Activated naive CD4-positive, alpha-beta T cell treated with anti-CD3 and anti-CD28 coated beads for 36 hours (primary cell): ENCODE measurements at regions not wholly inside any gene's neighbourhood (a gene's known extent, or its start where the extent isn't known, plus 50 kb on each side); places are given as distances from the start of the nearest gene placed in this dataset.

ENCODE experiments used
- CTCF ChIA-PET: fragments of 350-600 bp; sonication (Branson Sonifier 250); formaldehyde crosslinking; loops from one replicate; lab custom pipeline; 2021; ENCODE audit warnings: antibody characterized with exemption; lab: Charles Lee
- DNase-seq: peaks from one replicate; pipeline ENCODE4 v3.0.0-alpha.2; 2020
- H3K27ac Mint-ChIP-seq: one replicate; pipeline ENCODE4 v1.8.0; 2021; ENCODE audit warnings: mild to moderate bottlenecking, mixed read lengths
- H3K27me3 Mint-ChIP-seq: one replicate; pipeline ENCODE4 v1.8.0; 2021; ENCODE audit warnings: low read depth, mixed read lengths
- H3K36me3 Mint-ChIP-seq: one replicate; pipeline ENCODE4 v1.8.0; 2021; ENCODE audit warnings: low read depth, mixed read lengths
- H3K4me1 Mint-ChIP-seq: one replicate; pipeline ENCODE4 v1.8.0; 2021; ENCODE audit warnings: low read depth, mixed read lengths
- H3K4me3 Mint-ChIP-seq: one replicate; pipeline ENCODE4 v1.8.0; 2021; ENCODE audit warnings: mild to moderate bottlenecking, moderate library complexity, mixed read lengths
- H3K9me3 Mint-ChIP-seq: one replicate; pipeline ENCODE4 v1.8.0; 2021; ENCODE audit warnings: mixed read lengths
- intact Hi-C: fragments of 100-400 bp; cut with micrococcal nuclease; formaldehyde crosslinking; loops from one replicate; pipeline ENCODE4 v1.15.1; 2023

DNA sequence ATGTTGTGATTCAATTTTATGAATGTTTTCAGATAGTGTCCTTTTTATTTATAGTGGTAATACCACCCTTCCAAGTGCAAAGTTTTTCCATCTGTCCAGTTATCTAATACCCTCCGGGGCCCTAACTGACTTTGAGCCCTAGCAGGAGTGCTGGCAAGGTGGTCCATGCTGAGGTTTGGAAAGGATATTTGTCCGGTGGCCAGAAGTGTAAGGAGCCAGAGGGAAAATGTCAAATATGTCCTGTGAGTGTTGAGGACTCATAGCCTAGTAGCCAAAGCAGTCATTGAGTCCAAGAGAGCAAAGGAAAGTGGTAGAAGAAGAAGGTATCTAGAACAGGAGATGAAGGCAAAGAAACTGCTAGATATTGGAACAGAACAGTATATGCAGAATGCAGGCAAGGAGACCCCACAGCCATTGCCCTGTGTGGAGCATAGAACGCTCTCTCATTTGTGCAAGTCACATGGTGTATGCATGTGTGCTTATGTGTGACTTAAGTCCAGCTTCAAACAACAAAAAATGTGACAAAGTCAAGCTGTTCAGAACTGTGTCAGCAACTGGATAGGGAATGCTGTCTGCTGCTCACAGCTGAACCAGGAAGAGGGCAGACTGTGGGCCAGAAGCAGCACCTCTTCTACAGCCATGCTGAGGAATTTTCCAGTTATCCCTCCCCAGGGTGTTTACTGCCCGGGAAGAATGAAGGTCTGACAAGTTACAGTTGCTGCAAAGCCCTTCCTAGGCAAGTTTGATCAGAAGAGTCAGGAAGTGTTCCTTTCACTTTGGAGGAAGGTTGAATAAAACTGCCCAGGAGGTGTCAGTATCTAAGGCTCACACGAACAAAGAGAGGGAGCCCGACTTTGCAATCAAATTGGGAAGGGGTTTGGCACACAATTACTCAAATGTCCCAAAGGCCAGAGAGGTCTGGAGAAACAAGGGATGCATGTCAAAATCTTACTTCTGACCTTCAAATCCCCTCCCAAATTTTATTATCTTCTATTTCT is 463.3 kb upstream of the DMAC1 start:
- no peaks in the 10 kb centered on the region for H3K27me3 Mint-ChIP-seq
- no peaks in the 10 kb centered on the region for H3K4me1 Mint-ChIP-seq
- H3K27ac Mint-ChIP-seq, result no peak overlapping the region
- no peak for DNase-seq
- H3K4me3 Mint-ChIP-seq, result no peak overlapping the region
- no peaks in the 10 kb centered on the region for H3K9me3 Mint-ChIP-seq
- CTCF ChIA-PET, result interaction anchor here (0.6 kb wide), 1 partner anchor 22 kb away, joined by 4 read pairs; no protein-coding TSS in a partner anchor
- no peaks in the 10 kb centered on the region for H3K36me3 Mint-ChIP-seq
- intact Hi-C loops, result no loop called here

DNA sequence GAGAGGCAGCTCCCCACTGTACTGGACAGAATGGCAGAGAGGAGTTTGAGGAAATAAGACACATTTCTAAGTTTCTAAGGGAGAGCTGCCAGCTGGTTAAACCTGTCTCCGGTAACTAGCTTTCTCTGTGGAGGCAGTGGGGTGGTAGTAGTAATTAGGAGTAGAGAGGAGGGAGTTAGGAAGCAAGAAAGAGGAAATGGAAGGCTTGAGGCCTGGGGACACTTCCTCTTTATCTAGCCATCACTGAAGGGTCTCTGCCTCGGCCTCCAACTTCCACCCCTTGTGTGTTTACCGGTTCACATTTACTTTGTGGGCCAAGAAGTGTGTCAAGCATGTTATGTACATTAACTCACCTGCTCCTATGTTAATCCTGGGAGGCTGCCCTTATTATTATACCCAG is 462.2 kb upstream of the DMAC1 start:
- Mint-ChIP-seq H3K9me3 (no peaks in the 10 kb centered on the region), H3K27me3 (no peaks in the 10 kb centered on the region), H3K4me3 (no peak overlapping the region), H3K27ac (no peak overlapping the region), H3K36me3 (no peaks in the 10 kb centered on the region), H3K4me1 (no peaks in the 10 kb centered on the region)
- CTCF ChIA-PET, result interaction anchor here (0.6 kb wide), 1 partner anchor 21 kb away, joined by 4 read pairs; no protein-coding TSS in a partner anchor
- intact Hi-C loops, result no loop called here
- DNase-seq, result no peak

DNA sequence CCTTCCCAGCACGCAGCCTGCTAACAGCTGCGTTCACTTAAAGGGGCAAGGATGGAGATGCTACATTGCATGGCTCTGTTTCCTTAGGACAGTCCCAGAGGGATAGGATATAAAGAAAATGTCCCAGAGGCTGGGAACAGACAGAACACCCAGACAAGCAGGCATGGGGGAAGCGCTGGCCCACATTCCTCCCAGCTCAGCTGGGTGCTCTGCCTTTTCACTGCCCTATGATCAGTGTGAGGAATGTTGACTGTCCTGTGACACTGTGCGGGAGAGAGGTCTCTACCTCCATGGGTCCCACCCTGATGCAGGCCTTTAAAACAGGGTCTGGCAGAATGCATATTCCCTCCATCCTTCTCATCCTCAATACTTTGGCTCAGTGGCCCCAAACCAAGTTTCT is 459.4 kb upstream of the DMAC1 start:
- CTCF ChIA-PET, result no interaction called here
- H3K27me3 Mint-ChIP-seq, result peaks cover 2% of the 10 kb centered on the region
- no peaks in the 10 kb centered on the region for H3K4me1 Mint-ChIP-seq

DNA sequence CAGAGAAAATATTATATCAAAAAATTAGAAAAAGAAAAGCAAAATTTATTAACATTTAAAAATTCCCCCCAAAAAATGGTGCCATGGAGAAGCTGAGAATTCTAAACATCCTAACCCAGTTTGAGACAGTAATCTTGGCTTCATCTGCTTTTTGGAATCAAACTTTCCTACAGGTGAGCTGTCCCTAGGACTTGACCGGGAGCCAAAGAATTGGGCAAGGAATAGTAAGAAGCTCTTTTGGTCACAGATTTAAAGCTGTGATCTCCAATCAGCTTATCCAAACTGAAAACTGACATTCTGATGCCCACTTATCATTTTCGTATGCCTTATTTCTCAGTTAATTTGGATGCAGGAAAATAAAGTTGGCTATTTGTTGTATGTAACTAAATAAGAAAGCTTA is 457.3 kb upstream of the DMAC1 start:
- H3K4me1 Mint-ChIP-seq, result no peaks in the 10 kb centered on the region
- no peak overlapping the region for H3K4me3 Mint-ChIP-seq
- H3K27ac Mint-ChIP-seq, result no peak overlapping the region
- intact Hi-C loops, result no loop called here
- peaks cover 2% of the 10 kb centered on the region for H3K27me3 Mint-ChIP-seq
- CTCF ChIA-PET, result no interaction called here
- no peak for DNase-seq
- no peaks in the 10 kb centered on the region for H3K36me3 Mint-ChIP-seq
- no peaks in the 10 kb centered on the region for H3K9me3 Mint-ChIP-seq

More for the DNA sequence above, 459.4 kb upstream of the DMAC1 start:
- no peak for DNase-seq
- intact Hi-C loops, result no loop called here
- Mint-ChIP-seq H3K27ac (no peak overlapping the region), H3K36me3 (no peaks in the 10 kb centered on the region), H3K9me3 (no peaks in the 10 kb centered on the region), H3K4me3 (no peak overlapping the region)

DNA sequence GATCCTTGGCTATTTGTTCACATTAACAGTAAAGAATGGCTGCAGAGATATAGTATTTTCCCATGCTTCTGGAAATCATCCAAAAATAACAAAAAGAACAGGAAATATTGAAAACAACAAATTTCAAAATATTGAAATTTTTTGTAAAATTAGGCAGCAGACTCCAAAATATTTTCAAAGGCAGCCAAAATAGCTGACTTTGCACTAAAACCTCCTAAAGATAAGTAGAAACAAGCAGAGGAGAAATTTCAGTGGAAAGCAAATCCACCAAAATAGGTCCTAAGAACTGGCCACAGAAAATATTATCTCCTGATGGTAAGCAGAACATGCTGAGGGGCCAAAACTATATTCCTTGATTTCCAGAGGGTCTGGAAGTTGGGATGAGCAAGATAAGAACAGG is 456.3 kb upstream of the DMAC1 start:
- Mint-ChIP-seq H3K4me1 (no peaks in the 10 kb centered on the region), H3K27ac (no peak overlapping the region), H3K27me3 (peaks cover 2% of the 10 kb centered on the region), H3K36me3 (no peaks in the 10 kb centered on the region), H3K9me3 (no peaks in the 10 kb centered on the region), H3K4me3 (no peak overlapping the region)
- DNase-seq, result no peak
- CTCF ChIA-PET, result no interaction called here
- intact Hi-C loops, result no loop called here

DNA sequence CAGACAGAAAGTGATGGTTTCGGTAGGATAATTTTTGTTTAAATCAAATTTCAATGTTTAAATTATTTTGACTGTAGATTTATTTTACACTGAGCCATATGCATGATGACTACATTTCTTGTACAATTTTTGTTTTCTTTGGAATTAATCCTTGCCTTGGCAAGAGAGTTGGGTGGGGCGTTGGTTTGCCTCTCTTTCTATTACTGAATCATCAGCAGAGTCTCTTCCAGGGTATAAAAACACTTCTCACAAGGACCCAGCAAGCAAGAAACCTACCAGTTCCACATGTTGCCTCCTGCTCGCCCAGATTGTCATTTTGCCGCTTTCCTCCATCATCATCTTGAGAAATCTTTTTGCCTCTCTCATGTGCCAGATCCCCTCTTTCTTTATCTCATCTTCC is 455.0 kb upstream of the DMAC1 start:
- no peak overlapping the region for H3K27ac Mint-ChIP-seq
- CTCF ChIA-PET, result interaction anchor here (0.6 kb wide), 1 partner anchor 46 kb away, joined by 5 read pairs; no protein-coding TSS in a partner anchor
- intact Hi-C loops, result no loop called here
- no peak for DNase-seq
- H3K27me3 Mint-ChIP-seq, result peaks cover 2% of the 10 kb centered on the region
- H3K36me3 Mint-ChIP-seq, result no peaks in the 10 kb centered on the region
- H3K9me3 Mint-ChIP-seq, result no peaks in the 10 kb centered on the region
- no peak overlapping the region for H3K4me3 Mint-ChIP-seq
- H3K4me1 Mint-ChIP-seq, result no peaks in the 10 kb centered on the region

DNA sequence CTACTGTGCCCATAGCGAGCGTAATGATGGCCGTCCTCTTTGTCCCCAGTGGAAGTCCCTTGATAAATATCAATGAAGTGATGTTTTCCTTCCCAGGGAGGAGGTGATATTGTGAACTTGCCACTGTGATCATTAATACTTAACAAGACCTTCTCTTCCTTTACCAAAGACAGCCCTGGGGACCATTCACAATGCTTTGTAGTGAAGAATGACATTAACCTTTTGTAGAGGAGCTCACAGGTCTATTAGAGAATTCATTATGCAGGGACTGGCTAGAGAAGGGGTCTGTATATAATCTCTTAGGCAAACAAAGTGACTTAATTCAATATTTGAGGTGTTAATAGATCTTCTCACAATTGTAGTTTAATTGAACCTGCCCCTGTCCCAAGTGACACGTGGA is 452.9 kb upstream of the DMAC1 start:
- H3K27ac Mint-ChIP-seq, result no peak overlapping the region
- no peak for DNase-seq
- H3K4me1 Mint-ChIP-seq, result no peaks in the 10 kb centered on the region
- peaks cover 4% of the 10 kb centered on the region for H3K27me3 Mint-ChIP-seq
- H3K4me3 Mint-ChIP-seq, result no peak overlapping the region
- CTCF ChIA-PET, result no interaction called here
- intact Hi-C loops, result no loop called here
- H3K9me3 Mint-ChIP-seq, result no peaks in the 10 kb centered on the region
- no peaks in the 10 kb centered on the region for H3K36me3 Mint-ChIP-seq

DNA sequence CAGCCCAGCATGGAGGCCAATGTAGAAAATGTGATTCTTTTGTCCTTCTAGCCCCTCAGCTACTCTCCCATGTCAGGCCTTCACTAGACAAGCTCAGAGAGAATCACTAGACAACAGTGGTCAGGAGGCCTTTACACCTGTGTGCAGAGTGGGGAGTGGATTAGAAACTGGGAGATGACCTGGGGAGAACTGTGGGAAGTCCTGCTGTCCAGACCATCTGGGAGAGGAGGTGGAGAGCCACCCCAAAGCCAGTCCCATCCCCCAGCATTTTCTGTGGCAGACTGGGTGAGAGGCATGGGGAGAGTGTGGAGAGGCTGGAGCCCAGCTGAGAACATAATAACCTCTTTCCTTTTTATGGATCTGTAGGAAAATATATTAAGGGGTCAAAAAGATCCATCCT is 452.0 kb upstream of the DMAC1 start:
- Mint-ChIP-seq H3K9me3 (no peaks in the 10 kb centered on the region), H3K27me3 (peaks cover 4% of the 10 kb centered on the region), H3K4me3 (no peak overlapping the region), H3K36me3 (no peaks in the 10 kb centered on the region), H3K27ac (no peak overlapping the region), H3K4me1 (no peaks in the 10 kb centered on the region)
- no peak for DNase-seq
- intact Hi-C loops, result no loop called here
- CTCF ChIA-PET, result no interaction called here

DNA sequence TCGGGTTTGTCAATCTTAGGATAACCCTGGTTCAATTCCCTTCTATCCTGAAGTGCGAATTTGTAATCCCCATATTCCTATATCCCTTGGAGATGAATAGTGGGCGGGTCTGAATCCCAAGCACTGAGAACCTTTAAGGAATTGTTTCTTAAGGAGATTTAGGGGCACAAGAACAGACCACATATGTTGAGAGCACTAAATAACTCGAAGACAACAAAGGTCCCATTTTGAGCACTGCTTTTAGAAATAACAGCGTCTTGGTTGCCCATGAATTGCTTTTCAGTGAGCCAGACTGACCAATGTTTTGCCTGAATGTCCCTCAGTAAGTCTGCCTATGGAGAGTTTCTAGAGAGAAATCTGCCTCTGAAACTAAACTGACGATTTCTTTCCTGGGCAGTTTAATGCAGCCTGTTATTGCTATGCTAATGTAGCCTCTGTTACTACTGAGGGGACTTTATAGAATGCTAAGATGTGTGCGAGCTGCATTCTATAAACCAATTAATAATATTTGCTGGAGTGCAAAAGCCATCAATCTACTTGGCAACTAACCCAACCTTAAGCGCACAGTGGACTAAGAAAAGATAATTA is 445.0 kb upstream of the DMAC1 start:
- intact Hi-C loops, result no loop called here
- CTCF ChIA-PET, result interaction anchor here (0.6 kb wide), 1 partner anchor 262 kb away, joined by 4 read pairs; no protein-coding TSS in a partner anchor
- no peaks in the 10 kb centered on the region for H3K4me1 Mint-ChIP-seq
- H3K27me3 Mint-ChIP-seq, result peaks cover 4% of the 10 kb centered on the region
- no peaks in the 10 kb centered on the region for H3K36me3 Mint-ChIP-seq
- H3K9me3 Mint-ChIP-seq, result no peaks in the 10 kb centered on the region
- DNase-seq, result no peak
- no peak overlapping the region for H3K4me3 Mint-ChIP-seq
- H3K27ac Mint-ChIP-seq, result no peak overlapping the region

DNA sequence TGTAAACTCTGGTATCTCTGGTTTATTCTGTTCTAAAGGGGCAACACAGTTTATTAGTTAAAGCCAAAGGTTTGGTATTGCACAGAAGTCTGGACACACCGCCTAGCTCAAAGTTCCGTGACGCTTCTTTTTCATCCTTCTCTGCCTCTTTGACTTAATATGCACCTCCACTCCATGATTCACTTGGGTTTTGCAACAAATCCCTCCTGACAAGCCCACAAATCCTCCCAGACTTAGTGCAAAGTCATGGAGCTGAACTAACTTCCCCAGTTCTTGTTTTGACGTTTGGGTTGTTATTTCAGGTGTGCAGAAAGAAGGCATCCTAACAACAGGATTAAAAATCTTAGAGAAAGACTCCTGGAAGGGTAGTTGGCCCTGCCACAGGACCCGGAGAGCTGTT is 441.6 kb upstream of the DMAC1 start:
- intact Hi-C loops, result no loop called here
- Mint-ChIP-seq H3K4me3 (no peak overlapping the region), H3K27ac (no peak overlapping the region), H3K27me3 (peaks cover 1% of the 10 kb centered on the region), H3K9me3 (no peaks in the 10 kb centered on the region), H3K36me3 (no peaks in the 10 kb centered on the region), H3K4me1 (no peaks in the 10 kb centered on the region)
- DNase-seq, result no peak
- CTCF ChIA-PET, result interaction anchor here (0.6 to 1.4 kb wide), 3 partner anchors 15 to 186 kb away, joined by 3 to 4 read pairs (median 4); no protein-coding TSS in a partner anchor

DNA sequence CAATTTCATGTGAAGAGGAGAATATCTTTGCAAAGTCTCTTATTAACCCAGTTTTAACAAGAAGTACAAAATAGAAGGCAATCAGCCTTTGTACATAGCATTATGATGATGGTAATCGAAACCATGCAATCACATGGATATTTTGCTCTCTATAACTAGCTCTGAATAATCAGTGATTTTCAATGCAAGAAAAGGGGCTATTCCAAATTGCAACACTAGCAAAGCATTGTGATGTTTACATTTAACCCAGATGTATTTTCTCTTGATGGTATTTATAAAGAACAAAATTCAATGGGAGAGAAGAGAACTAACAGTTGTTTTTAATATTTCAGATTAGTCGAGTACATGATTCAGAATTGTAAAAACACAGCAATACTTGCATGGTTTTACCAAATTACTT is 437.5 kb upstream of the DMAC1 start:
- Mint-ChIP-seq H3K27ac (no peak overlapping the region), H3K4me3 (no peak overlapping the region), H3K4me1 (no peaks in the 10 kb centered on the region), H3K9me3 (no peaks in the 10 kb centered on the region), H3K27me3 (no peaks in the 10 kb centered on the region), H3K36me3 (no peaks in the 10 kb centered on the region)
- intact Hi-C loops, result no loop called here
- CTCF ChIA-PET, result no interaction called here
- DNase-seq, result no peak

DNA sequence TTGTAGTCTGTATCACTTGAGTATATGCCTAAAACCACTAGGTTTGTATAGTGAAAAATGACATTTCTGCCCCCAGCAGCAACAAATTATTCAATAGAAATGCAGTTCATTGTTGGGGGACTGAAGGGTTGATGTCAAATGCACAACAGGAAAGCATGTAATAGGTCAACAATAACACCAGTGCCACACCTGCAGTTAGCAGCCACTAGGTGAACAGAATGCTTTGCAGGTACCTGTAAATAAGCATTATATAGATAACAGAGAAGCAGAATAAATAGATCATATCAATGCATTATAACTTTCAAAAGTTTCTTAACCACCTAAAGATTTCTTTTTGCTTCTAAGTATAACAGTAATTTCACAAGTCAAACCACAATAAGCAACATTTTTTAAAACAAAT is 435.9 kb upstream of the DMAC1 start:
- Mint-ChIP-seq H3K4me1 (no peaks in the 10 kb centered on the region), H3K4me3 (no peak overlapping the region), H3K27ac (no peak overlapping the region), H3K9me3 (no peaks in the 10 kb centered on the region), H3K36me3 (no peaks in the 10 kb centered on the region), H3K27me3 (no peaks in the 10 kb centered on the region)
- CTCF ChIA-PET, result no interaction called here
- intact Hi-C loops, result no loop called here
- no peak for DNase-seq

DNA sequence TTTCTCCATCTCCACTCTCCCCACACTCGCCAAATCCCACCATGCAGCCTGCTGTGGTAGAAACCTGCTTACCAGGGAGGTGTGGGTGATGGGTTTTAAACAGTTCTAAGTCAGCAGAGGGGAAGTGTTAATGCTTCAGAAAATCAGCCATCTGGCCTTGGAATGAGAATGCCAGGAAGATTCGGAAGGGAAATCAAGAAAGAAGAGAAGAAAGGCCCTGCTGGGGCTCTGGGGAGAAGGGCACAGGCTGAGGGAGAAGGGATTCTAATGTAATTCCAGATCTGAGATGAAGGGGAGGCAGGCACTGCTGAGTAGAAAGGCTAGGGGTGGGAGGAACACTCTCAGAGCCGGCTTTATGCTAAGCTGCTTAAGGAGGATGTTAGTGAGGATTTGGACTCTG is 434.7 kb upstream of the DMAC1 start:
- Mint-ChIP-seq H3K9me3 (no peaks in the 10 kb centered on the region), H3K36me3 (no peaks in the 10 kb centered on the region), H3K4me3 (no peak overlapping the region), H3K27ac (no peak overlapping the region), H3K4me1 (no peaks in the 10 kb centered on the region), H3K27me3 (no peaks in the 10 kb centered on the region)
- CTCF ChIA-PET, result no interaction called here
- no peak for DNase-seq
- intact Hi-C loops, result no loop called here
